Thoracic aorta (tissue), 2 donors: ENCODE measurements at regions not wholly inside any gene's neighbourhood (a gene's known extent, or its start where the extent isn't known, plus 50 kb on each side); places are given as distances from the start of the nearest gene placed in this dataset.

Experiments
- ATAC-seq: fragments of 150-250 bp; one replicate; pipeline ENCODE4 v1.8.0; 2017; ENCODE audit warnings: low read depth; ENCODE audit not compliant: insufficient number of reproducible peaks, low FRiP score
- DNase-seq: peaks from one replicate; pipeline ENCODE4 v3.0.0-alpha.2; 2020; ENCODE audit warnings: low spot score
- H3K27ac ChIP-seq, 2 donors: fragments of 200-600 bp; sonication (generic); 1 replicate in 1 of 2; 2 replicates in 1 of 2; pipeline ENCODE4 v1.5.1; 2016; ENCODE audit warnings: mild to moderate bottlenecking in 2 of 2, moderate library complexity in 2 of 2
- H3K27me3 ChIP-seq: fragments of 200-600 bp; sonication (generic); replicated peaks from 2 replicates; pipeline ENCODE4 v1.6.0; 2016; ENCODE audit warnings: mild to moderate bottlenecking; ENCODE audit not compliant: insufficient read depth
- H3K36me3 ChIP-seq: fragments of 200-600 bp; sonication (generic); one replicate; pipeline ENCODE4 v1.5.1; 2016
- H3K4me1 ChIP-seq, 2 donors: fragments of 200-600 bp; sonication (generic); 1 replicate in 1 of 2; 2 replicates in 1 of 2; pipeline versions ENCODE4 v1.5.1 to v1.6.0; 2016; ENCODE audit warnings: low read depth in 2 of 2, mild to moderate bottlenecking in 1 of 2; ENCODE audit not compliant: control insufficient read depth in 1 of 2
- H3K4me3 ChIP-seq: fragments of 200-600 bp; sonication (generic); 2 replicates; pipeline ENCODE4 v1.5.1; 2016; ENCODE audit warnings: mild to moderate bottlenecking
- H3K9me3 ChIP-seq: fragments of 200-600 bp; sonication (generic); 2 replicates; pipeline ENCODE4 v1.5.1; 2016
- CTCF ChIP-seq: fragments of 200-600 bp; sonication (generic); IDR thresholded peaks from one replicate; pipeline ENCODE4 v1.5.1; 2019; ENCODE audit warnings: antibody characterized with exemption

GRCh38 chr16:59356709-59357108 is 622.6 kb upstream of the GOT2 start:
- H3K27ac ChIP-seq = no peak overlapping the region
- no peak overlapping the region for H3K4me3 ChIP-seq
- TF ChIP-seq CTCF = no peak
- no peaks in the 10 kb centered on the region for H3K27me3 ChIP-seq
- no peak for ATAC-seq
- no peaks in the 10 kb centered on the region for H3K4me1 ChIP-seq
- no peak for DNase-seq
- H3K9me3 ChIP-seq = no peaks in the 10 kb centered on the region
- no peaks in the 10 kb centered on the region for H3K36me3 ChIP-seq

- ATAC-seq (no peak), DNase-seq (no peak)
- TF ChIP-seq CTCF = no peak
- Histone ChIP-seq H3K36me3 (no peaks in the 10 kb centered on the region), H3K27ac (no peak overlapping the region), H3K27me3 (no peaks in the 10 kb centered on the region), H3K4me3 (no peak overlapping the region), H3K9me3 (no peaks in the 10 kb centered on the region), H3K4me1 (no peaks in the 10 kb centered on the region)
Measured at GRCh38 chr16:59356144-59356543, 622.0 kb upstream of the GOT2 start.

DNA sequence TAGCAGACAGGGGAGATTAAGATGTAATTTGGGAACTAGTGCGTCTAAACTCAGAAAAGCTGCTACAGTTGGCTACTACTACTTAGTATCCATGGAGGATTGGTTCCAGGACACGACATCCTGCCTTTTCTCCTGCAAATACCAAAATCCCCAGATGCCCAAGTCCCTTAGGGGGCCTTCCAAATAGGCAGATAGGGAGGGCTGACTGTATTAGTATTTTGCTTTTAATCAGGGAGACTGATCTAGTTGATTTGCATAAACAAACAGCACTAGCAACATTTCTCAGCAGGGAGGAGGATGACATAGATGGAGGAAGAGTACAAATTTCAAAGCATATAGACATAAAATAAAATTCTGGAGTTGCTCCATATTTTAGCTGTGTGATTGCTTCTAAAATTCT is 621.6 kb upstream of the GOT2 start:
- H3K4me3 ChIP-seq = no peak overlapping the region
- ATAC-seq (no peak), DNase-seq (no peak)
- no peak for TF ChIP-seq CTCF
- no peaks in the 10 kb centered on the region for H3K4me1 ChIP-seq
- no peaks in the 10 kb centered on the region for H3K27me3 ChIP-seq
- H3K27ac ChIP-seq = no peak overlapping the region
- no peaks in the 10 kb centered on the region for H3K9me3 ChIP-seq
- no peaks in the 10 kb centered on the region for H3K36me3 ChIP-seq

GRCh38 chr16:59351305-59351903 is 617.3 kb upstream of the GOT2 start:
- Histone ChIP-seq H3K27me3 (no peaks in the 10 kb centered on the region), H3K4me1 (no peaks in the 10 kb centered on the region), H3K36me3 (no peaks in the 10 kb centered on the region), H3K9me3 (no peaks in the 10 kb centered on the region), H3K27ac (no peak overlapping the region), H3K4me3 (no peak overlapping the region)
- no peak for TF ChIP-seq CTCF
- ATAC-seq (no peak), DNase-seq (no peak)

- Histone ChIP-seq H3K27ac (no peak overlapping the region), H3K4me1 (no peaks in the 10 kb centered on the region), H3K36me3 (no peaks in the 10 kb centered on the region), H3K9me3 (no peaks in the 10 kb centered on the region), H3K27me3 (no peaks in the 10 kb centered on the region), H3K4me3 (no peak overlapping the region)
- no peak for DNase-seq
- no peak for ATAC-seq
- TF ChIP-seq CTCF = no peak
Measured at GRCh38 chr16:59350670-59351069, 616.6 kb upstream of the GOT2 start.
